GM19395 (cell line): ENCODE measurements at regions not wholly inside any gene's neighbourhood (a gene's known extent, or its start where the extent isn't known, plus 50 kb on each side); places are given as distances from the start of the nearest gene placed in this dataset.

Experiments used
- ATAC-seq: cut with Tn5 transposase; IDR thresholded peaks from one replicate; pipeline ENCODE4 v1.9.1; 2021; ENCODE audit warnings: mild to moderate bottlenecking, moderate library complexity; ENCODE audit not compliant: unreplicated experiment

GRCh38 chr18:37661061-37661460, 95.5 kb upstream of the CELF4 start:
- ATAC-seq = no peak

- no peak for ATAC-seq
These were observed 95.1 kb upstream of the CELF4 start for GRCh38 chr18:37660658-37661057.

- ATAC-seq = no peak
These were observed 94.3 kb upstream of the CELF4 start for GRCh38 chr18:37659906-37660305.

GRCh38 chr18:37658894-37659293, 93.3 kb upstream of the CELF4 start:
- ATAC-seq = no peak

- ATAC-seq = no peak
These were observed 91.9 kb upstream of the CELF4 start for GRCh38 chr18:37657493-37657892.

GRCh38 chr18:37654731-37655369, 89.3 kb upstream of the CELF4 start:
- ATAC-seq = no peak

GRCh38 chr18:37654034-37654433, 88.4 kb upstream of the CELF4 start:
- no peak for ATAC-seq

- no peak for ATAC-seq
These were observed 88.0 kb upstream of the CELF4 start for GRCh38 chr18:37653618-37654017.

GRCh38 chr18:37649930-37650329, 84.3 kb upstream of the CELF4 start:
- ATAC-seq = no peak

- ATAC-seq = no peak
These were observed 83.8 kb upstream of the CELF4 start for GRCh38 chr18:37649416-37649815.

GRCh38 chr18:37641573-37641972, 76.0 kb upstream of the CELF4 start:
- ATAC-seq = no peak

- no peak for ATAC-seq
These were observed 74.9 kb upstream of the CELF4 start for GRCh38 chr18:37640504-37640903.

GRCh38 chr18:37639846-37640245, 74.2 kb upstream of the CELF4 start:
- no peak for ATAC-seq

- ATAC-seq = no peak
These were observed 71.9 kb upstream of the CELF4 start for GRCh38 chr18:37637478-37637850.

- no peak for ATAC-seq
These were observed 71.4 kb upstream of the CELF4 start for GRCh38 chr18:37636831-37637477.

GRCh38 chr18:37634516-37634915, 68.9 kb upstream of the CELF4 start:
- no peak for ATAC-seq

GRCh38 chr18:37631422-37631821, 65.8 kb upstream of the CELF4 start:
- ATAC-seq = no peak

- no peak for ATAC-seq
These were observed 64.7 kb upstream of the CELF4 start for GRCh38 chr18:37630334-37630733.

GRCh38 chr18:37628470-37629220, 63.0 kb upstream of the CELF4 start:
- ATAC-seq = no peak

GRCh38 chr18:37624318-37624717, 58.7 kb upstream of the CELF4 start:
- no peak for ATAC-seq

- ATAC-seq = no peak
These were observed 54.4 kb upstream of the CELF4 start for GRCh38 chr18:37619964-37620363.

GRCh38 chr18:37617623-37618022, 52.0 kb upstream of the CELF4 start:
- no peak for ATAC-seq
